Nephron (organoid): ENCODE measurements at regions not wholly inside any gene's neighbourhood (a gene's known extent, or its start where the extent isn't known, plus 50 kb on each side); places are given as distances from the start of the nearest gene placed in this dataset.

ENCODE experiments used
- H3K27ac Mint-ChIP-seq, 3 experiments: 2 replicates each; pipeline ENCODE4 v1.8.0; 2020; ENCODE audit warnings: mixed read lengths in 3 of 3, mild to moderate bottlenecking in 2 of 3, moderate library complexity in 1 of 3
- H3K27me3 Mint-ChIP-seq: 2 replicates; pipeline ENCODE4 v1.8.0; 2021; ENCODE audit warnings: low read depth, mild to moderate bottlenecking, moderate library complexity, mixed read lengths
- H3K36me3 Mint-ChIP-seq: 2 replicates; pipeline ENCODE4 v1.8.0; 2020; ENCODE audit warnings: low read depth, mixed read lengths
- H3K4me1 Mint-ChIP-seq: 2 replicates; pipeline ENCODE4 v1.8.0; 2020; ENCODE audit warnings: mixed read lengths
- H3K4me3 Mint-ChIP-seq, 3 experiments: 2 replicates each; pipeline ENCODE4 v1.8.0; 2020; ENCODE audit warnings: mild to moderate bottlenecking in 3 of 3, mixed read lengths in 3 of 3, moderate library complexity in 2 of 3
- H3K9me3 Mint-ChIP-seq: 2 replicates; pipeline ENCODE4 v1.8.0; 2020; ENCODE audit warnings: mixed read lengths
- CTCF ChIP-seq, 3 experiments: fragments of 200-600 bp; sonication (generic); IDR thresholded peaks; one replicate each; pipeline ENCODE4 v1.5.0; 2021; ENCODE audit warnings: antibody characterized with exemption in 3 of 3; ENCODE audit not compliant: unreplicated experiment in 3 of 3

- no peak overlapping the region for H3K4me3 Mint-ChIP-seq
- no peaks in the 10 kb centered on the region for H3K27me3 Mint-ChIP-seq
- no peak overlapping the region for H3K27ac Mint-ChIP-seq
- TF ChIP-seq CTCF (IDR thresholded peaks at IDR 0.05; ENCODE audit: unreplicated experiment in 3 of 3): no peak
- H3K4me1 Mint-ChIP-seq: peaks cover 12% of the 10 kb centered on the region
- H3K9me3 Mint-ChIP-seq: no peaks in the 10 kb centered on the region
- no peaks in the 10 kb centered on the region for H3K36me3 Mint-ChIP-seq
These were observed 137.8 kb upstream of the CAV2 start for GRCh38 chr7:116361767-116362166.

GRCh38 chr7:116363637-116364432, 135.7 kb upstream of the CAV2 start:
- TF ChIP-seq CTCF (IDR thresholded peaks at IDR 0.05; ENCODE audit: unreplicated experiment in 3 of 3): no peak
- H3K27ac Mint-ChIP-seq: no peak overlapping the region

GRCh38 chr7:116364469-116364868, 135.1 kb upstream of the CAV2 start:
- no peak for TF ChIP-seq CTCF (IDR thresholded peaks at IDR 0.05; ENCODE audit: unreplicated experiment in 3 of 3)
- H3K27me3 Mint-ChIP-seq: peaks cover 4% of the 10 kb centered on the region
- H3K4me3 Mint-ChIP-seq: no peak overlapping the region
- no peaks in the 10 kb centered on the region for H3K4me1 Mint-ChIP-seq
- no peaks in the 10 kb centered on the region for H3K9me3 Mint-ChIP-seq
- no peak overlapping the region for H3K27ac Mint-ChIP-seq
- no peaks in the 10 kb centered on the region for H3K36me3 Mint-ChIP-seq

More at GRCh38 chr7:116363637-116364432, 135.7 kb upstream of the CAV2 start:
- H3K9me3 Mint-ChIP-seq: no peaks in the 10 kb centered on the region
- H3K27me3 Mint-ChIP-seq: peaks cover 4% of the 10 kb centered on the region
- no peaks in the 10 kb centered on the region for H3K4me1 Mint-ChIP-seq
- no peaks in the 10 kb centered on the region for H3K36me3 Mint-ChIP-seq
- no peak overlapping the region for H3K4me3 Mint-ChIP-seq

- Mint-ChIP-seq H3K4me1 (no peaks in the 10 kb centered on the region), H3K27me3 (peaks cover 4% of the 10 kb centered on the region), H3K4me3 (no peak overlapping the region), H3K36me3 (no peaks in the 10 kb centered on the region), H3K9me3 (peaks cover 4% of the 10 kb centered on the region), H3K27ac (no peak overlapping the region)
- TF ChIP-seq CTCF (IDR thresholded peaks at IDR 0.05; ENCODE audit: unreplicated experiment in 3 of 3): no peak
These were observed 133.7 kb upstream of the CAV2 start for GRCh38 chr7:116365797-116366196.

GRCh38 chr7:116367171-116367813, 132.2 kb upstream of the CAV2 start:
- no peak for TF ChIP-seq CTCF (IDR thresholded peaks at IDR 0.05; ENCODE audit: unreplicated experiment in 3 of 3)
- Mint-ChIP-seq H3K27ac (no peak overlapping the region), H3K36me3 (peaks cover 1% of the 10 kb centered on the region), H3K27me3 (peaks cover 4% of the 10 kb centered on the region), H3K4me1 (no peaks in the 10 kb centered on the region), H3K4me3 (no peak overlapping the region), H3K9me3 (peaks cover 13% of the 10 kb centered on the region)
